HG03139 (cell line): ENCODE measurements at regions not wholly inside any gene's neighbourhood (a gene's known extent, or its start where the extent isn't known, plus 50 kb on each side); places are given as distances from the start of the nearest gene placed in this dataset.
"Not testable (repeated sequence)": the region's sequence is repeated elsewhere in the genome, so short reads cannot be mapped to it uniquely, and the experiment has no call there.

Source experiments
- ATAC-seq: cut with Tn5 transposase; IDR thresholded peaks from one replicate; pipeline ENCODE4 v1.9.1; 2021; ENCODE audit not compliant: unreplicated experiment

GRCh38 chr7:145478541-145478940 is 638.1 kb upstream of the CNTNAP2 start:
- no peak for ATAC-seq

GRCh38 chr7:145474009-145474686 is 638.3 kb upstream of the TPK1 start:
- ATAC-seq, result no peak

- ATAC-seq, result no peak
Measured at GRCh38 chr7:145471883-145472282, 636.0 kb upstream of the TPK1 start.

GRCh38 chr7:145464287-145464686 is 628.4 kb upstream of the TPK1 start:
- no peak for ATAC-seq

- no peak for ATAC-seq
Measured at GRCh38 chr7:145462463-145462862, 626.6 kb upstream of the TPK1 start.

GRCh38 chr7:145434811-145435210 is 599.0 kb upstream of the TPK1 start:
- no peak for ATAC-seq

- no peak for ATAC-seq
Measured at GRCh38 chr7:145431834-145432233, 596.0 kb upstream of the TPK1 start.

- ATAC-seq, result not testable (repeated sequence)
Measured at GRCh38 chr7:145418481-145418880, 582.6 kb upstream of the TPK1 start.

GRCh38 chr7:145411066-145411465 is 575.2 kb upstream of the TPK1 start:
- ATAC-seq, result no peak

GRCh38 chr7:145398758-145399157 is 562.9 kb upstream of the TPK1 start:
- no peak for ATAC-seq

- no peak for ATAC-seq
Measured at GRCh38 chr7:145394126-145394525, 558.3 kb upstream of the TPK1 start.

GRCh38 chr7:145382762-145383161 is 546.9 kb upstream of the TPK1 start:
- ATAC-seq, result no peak

- no peak for ATAC-seq
Measured at GRCh38 chr7:145378197-145378596, 542.3 kb upstream of the TPK1 start.

- ATAC-seq, result no peak
Measured at GRCh38 chr7:145360511-145361100, 524.8 kb upstream of the TPK1 start.

GRCh38 chr7:145350334-145350733 is 514.5 kb upstream of the TPK1 start:
- ATAC-seq, result no peak

- ATAC-seq, result not testable (repeated sequence)
Measured at GRCh38 chr7:145349452-145349851, 513.6 kb upstream of the TPK1 start.

- ATAC-seq, result no peak
Measured at GRCh38 chr7:145347271-145347670, 511.4 kb upstream of the TPK1 start.

GRCh38 chr7:145339319-145339718 is 503.5 kb upstream of the TPK1 start:
- no peak for ATAC-seq

GRCh38 chr7:145331522-145331921 is 495.7 kb upstream of the TPK1 start:
- no peak for ATAC-seq

GRCh38 chr7:145331076-145331475 is 495.2 kb upstream of the TPK1 start:
- no peak for ATAC-seq

- no peak for ATAC-seq
Measured at GRCh38 chr7:145327646-145328045, 491.8 kb upstream of the TPK1 start.

GRCh38 chr7:145324081-145324480 is 488.2 kb upstream of the TPK1 start:
- no peak for ATAC-seq

GRCh38 chr7:145313551-145313950 is 477.7 kb upstream of the TPK1 start:
- ATAC-seq, result no peak
